HG03439 (cell line): ENCODE measurements at regions not wholly inside any gene's neighbourhood (a gene's known extent, or its start where the extent isn't known, plus 50 kb on each side); places are given as distances from the start of the nearest gene placed in this dataset.
"Not testable (repeated sequence)": the region's sequence is repeated elsewhere in the genome, so short reads cannot be mapped to it uniquely, and the experiment has no call there.

ENCODE experiments used
- ATAC-seq: cut with Tn5 transposase; IDR thresholded peaks from one replicate; pipeline ENCODE4 v1.9.1; 2021; ENCODE audit warnings: mild to moderate bottlenecking, moderate library complexity; ENCODE audit not compliant: unreplicated experiment

- no peak for ATAC-seq
Observed at GRCh38 chr3:103829723-103830326, 1395.0 kb downstream of the ZPLD1 start.

GRCh38 chr3:103847081-103848062 is 1412.6 kb downstream of the ZPLD1 start:
- no peak for ATAC-seq

GRCh38 chr3:103851793-103852192 is 1417.0 kb downstream of the ZPLD1 start:
- no peak for ATAC-seq

GRCh38 chr3:103862415-103862814 is 1427.6 kb downstream of the ZPLD1 start:
- ATAC-seq = no peak

GRCh38 chr3:103863381-103863780 is 1428.6 kb downstream of the ZPLD1 start:
- ATAC-seq = no peak

GRCh38 chr3:103866113-103866512 is 1431.3 kb downstream of the ZPLD1 start:
- ATAC-seq = no peak

GRCh38 chr3:103873021-103873420 is 1438.2 kb downstream of the ZPLD1 start:
- no peak for ATAC-seq

GRCh38 chr3:103873897-103874545 is 1439.2 kb downstream of the ZPLD1 start:
- no peak for ATAC-seq

- not testable (repeated sequence) for ATAC-seq
Observed at GRCh38 chr3:103881809-103882208, 1447.0 kb downstream of the ZPLD1 start.

GRCh38 chr3:103889675-103890074 is 1454.9 kb downstream of the ZPLD1 start:
- ATAC-seq = no peak

GRCh38 chr3:103894162-103894822 is 1459.5 kb downstream of the ZPLD1 start:
- ATAC-seq = no peak

- no peak for ATAC-seq
Observed at GRCh38 chr3:103899328-103899727, 1464.5 kb downstream of the ZPLD1 start.

GRCh38 chr3:103904991-103905390 is 1461.7 kb upstream of the ALCAM start:
- no peak for ATAC-seq

GRCh38 chr3:103906304-103906703 is 1460.4 kb upstream of the ALCAM start:
- ATAC-seq = no peak

- ATAC-seq = no peak
Observed at GRCh38 chr3:103906808-103907207, 1459.9 kb upstream of the ALCAM start.

- ATAC-seq = no peak
Observed at GRCh38 chr3:103907567-103907966, 1459.1 kb upstream of the ALCAM start.

- no peak for ATAC-seq
Observed at GRCh38 chr3:103909395-103909794, 1457.3 kb upstream of the ALCAM start.

- ATAC-seq = no peak
Observed at GRCh38 chr3:103918336-103918735, 1448.4 kb upstream of the ALCAM start.

GRCh38 chr3:103919327-103919726 is 1447.4 kb upstream of the ALCAM start:
- no peak for ATAC-seq

- ATAC-seq = no peak
Observed at GRCh38 chr3:103923907-103924306, 1442.8 kb upstream of the ALCAM start.

- ATAC-seq = no peak
Observed at GRCh38 chr3:103924544-103924943, 1442.2 kb upstream of the ALCAM start.
